IMR-90 (cell line): ENCODE measurements at regions not wholly inside any gene's neighbourhood (a gene's known extent, or its start where the extent isn't known, plus 50 kb on each side); places are given as distances from the start of the nearest gene placed in this dataset.

Experiments
- ATAC-seq: fragments of 200-7000 bp; cut with Tn5 transposase; 2 replicates; pipeline ENCODE4 v1.9.1; 2020; ENCODE audit warnings: low read depth, mild to moderate bottlenecking, moderate library complexity
- BruUV-seq: library from RNA; stranded (reverse); fragments of 400-500 nt; replicated peaks from 2 replicates; lab custom pipeline; 2021; lab: Mats Ljungman, UMichigan
- CTCF ChIA-PET: fragments of 300-600 bp; formaldehyde crosslinking; extraction: SDS; loops from one replicate; lab custom pipeline; 2021; ENCODE audit warnings: antibody characterized with exemption; lab: Yijun Ruan, JAX
- POLR2A ChIA-PET: fragments of 300-600 bp; sonication (Branson Sonifier 250); formaldehyde crosslinking; loops from one replicate; lab custom pipeline; 2022; ENCODE audit warnings: antibody characterized with exemption; ENCODE audit not compliant: unreplicated experiment; lab: Charles Lee
- DNase-seq: peaks from one replicate; pipeline ENCODE4 v3.0.0; 2013
- H2AFZ ChIP-seq: replicated peaks from 2 replicates; pipeline ENCODE3; 2013; ENCODE audit warnings: low read length, mild to moderate bottlenecking; ENCODE audit not compliant: poor library complexity
- H2AK5ac ChIP-seq: 2 replicates; pipeline ENCODE4 v1.6.1; 2013; ENCODE audit warnings: low read depth, low read length, inconsistent platforms
- H2AK9ac ChIP-seq: replicated peaks from 2 replicates; pipeline ENCODE3; 2013; ENCODE audit warnings: mild to moderate bottlenecking, low read depth, low read length, moderate library complexity; ENCODE audit not compliant: poor library complexity
- H2BK120ac ChIP-seq: 2 replicates; pipeline ENCODE4 v1.6.1; 2013; ENCODE audit warnings: low read depth, low read length, inconsistent platforms
- H2BK15ac ChIP-seq: 3 replicates; pipeline ENCODE4 v1.6.1; 2013; ENCODE audit warnings: low read depth, low read length, inconsistent platforms
- H2BK20ac ChIP-seq: 2 replicates; pipeline ENCODE4 v1.6.1; 2013; ENCODE audit warnings: low read depth, mild to moderate bottlenecking, inconsistent platforms, low read length, moderate library complexity
- H2BK5ac ChIP-seq: 2 replicates; pipeline ENCODE4 v1.6.1; 2013; ENCODE audit warnings: mild to moderate bottlenecking, low read depth, low read length, inconsistent platforms; ENCODE audit not compliant: poor library complexity, severe bottlenecking
- H3K14ac ChIP-seq: replicated peaks from 2 replicates; pipeline ENCODE4 v1.6.1; 2013; ENCODE audit warnings: low read depth, low read length, inconsistent platforms
- H3K18ac ChIP-seq: 2 replicates; pipeline ENCODE4 v1.6.1; 2013; ENCODE audit warnings: low read depth, low read length, control low read depth
- H3K23ac ChIP-seq: 2 replicates; pipeline ENCODE4 v1.6.1; 2013; ENCODE audit warnings: low read depth, low read length, inconsistent platforms
- H3K27ac ChIP-seq: 2 replicates; pipeline ENCODE4 v1.5.1; 2013; ENCODE audit warnings: mild to moderate bottlenecking, control low read depth, low read length; ENCODE audit not compliant: insufficient read depth
- H3K27me3 ChIP-seq: 2 replicates; pipeline ENCODE4 v1.6.1; 2013; ENCODE audit warnings: low read length; ENCODE audit not compliant: control insufficient read depth, insufficient read depth
- H3K36me3 ChIP-seq: 2 replicates; pipeline ENCODE4 v1.6.1; 2013; ENCODE audit warnings: low read length, mixed read lengths; ENCODE audit not compliant: control insufficient read depth, insufficient read depth
- H3K4ac ChIP-seq: 2 replicates; pipeline ENCODE4 v1.6.1; 2013; ENCODE audit warnings: low read depth, low read length, inconsistent platforms
- H3K4me1 ChIP-seq: 2 replicates; pipeline ENCODE4 v1.6.1; 2013; ENCODE audit warnings: low read length, mixed read lengths; ENCODE audit not compliant: control insufficient read depth, insufficient read depth
- H3K4me2 ChIP-seq: 2 replicates; pipeline ENCODE4 v1.6.1; 2013; ENCODE audit warnings: low read depth, mild to moderate bottlenecking, control low read depth, low read length, moderate library complexity
- H3K4me3 ChIP-seq: 2 replicates; pipeline ENCODE4 v1.5.1; 2013; ENCODE audit warnings: low read depth, mild to moderate bottlenecking, control low read depth, low read length, moderate library complexity; ENCODE audit not compliant: insufficient read depth
- H3K56ac ChIP-seq: 2 replicates; pipeline ENCODE4 v1.6.1; 2013; ENCODE audit warnings: low read length, inconsistent platforms; ENCODE audit not compliant: insufficient read depth; ENCODE audit errors: extremely low read depth
- H3K79me1 ChIP-seq, 2 experiments: 2 replicates each; pipeline ENCODE4 v1.6.1; 2013; ENCODE audit warnings: low read length in 2 of 2, inconsistent platforms in 1 of 2, low read depth in 1 of 2
- H3K9ac ChIP-seq: 2 replicates; pipeline ENCODE4 v1.6.1; 2013; ENCODE audit warnings: low read depth, low read length, control low read depth
- H3K9me1 ChIP-seq: 2 replicates; pipeline ENCODE4 v1.6.1; 2013; ENCODE audit warnings: low read length, inconsistent platforms; ENCODE audit not compliant: insufficient read depth
- H3K9me3 ChIP-seq: 2 replicates; pipeline ENCODE4 v1.6.1; 2013; ENCODE audit warnings: low read length; ENCODE audit not compliant: control insufficient read depth, insufficient read depth
- H4K20me1 ChIP-seq: 2 replicates; pipeline ENCODE4 v1.6.1; 2013; ENCODE audit warnings: low read length, inconsistent platforms; ENCODE audit not compliant: insufficient read depth
- H4K5ac ChIP-seq: 2 replicates; pipeline ENCODE4 v1.6.1; 2013; ENCODE audit warnings: mild to moderate bottlenecking, low read depth, low read length, control low read depth
- H4K8ac ChIP-seq, 2 experiments: 2 replicates each; pipeline ENCODE4 v1.6.1; 2013; ENCODE audit warnings: low read depth in 2 of 2, low read length in 2 of 2, control low read depth in 1 of 2, inconsistent platforms in 1 of 2
- H4K91ac ChIP-seq: 2 replicates; pipeline ENCODE4 v1.6.1; 2013; ENCODE audit warnings: low read depth, low read length, inconsistent platforms; ENCODE audit not compliant: insufficient read depth
- BHLHE40 ChIP-seq: fragments of 150-350 bp; IDR thresholded peaks from 2 replicates; pipeline ENCODE4 v1.6.1; 2016; ENCODE audit warnings: mild to moderate bottlenecking, low read depth, low read length
- POLR2A ChIP-seq: IDR thresholded peaks from 2 replicates; pipeline ENCODE4 v1.6.1; 2012; ENCODE audit warnings: mild to moderate bottlenecking, low read depth, low read length
- RFX5 ChIP-seq: IDR thresholded peaks from 2 replicates; pipeline ENCODE4 v1.8.0; 2012; ENCODE audit warnings: low read depth, mild to moderate bottlenecking, low read length, moderate library complexity
- WGBS, 2 experiments: methylation state at CpG; one replicate each; pipeline versions ENCODE4 v1.1.5 to v1.1.7; 2013; ENCODE audit warnings: missing lambda C conversion rate in 2 of 2; ENCODE audit not compliant: insufficient read length in 1 of 2; ENCODE audit errors: extremely low coverage in 2 of 2; 5-methylcytosine and 5-hydroxymethylcytosine counted together
- dilution Hi-C: fragments of 300-500 bp; cut with HindIII; formaldehyde crosslinking; loops from one replicate; pipeline ENCODE4 v1.14.3; 2018; ENCODE audit warnings: low sequenced_read_pairs; ENCODE audit not compliant: unreplicated experiment
- in situ Hi-C: fragments of 300-500 bp; cut with MboI; formaldehyde crosslinking; loops from 3 replicates; pipeline ENCODE4 v1.14.3; 2019; ENCODE audit warnings: low sequenced_read_pairs, inconsistent platforms, mixed read lengths
- intact Hi-C: fragments of 100-400 bp; cut with micrococcal nuclease; formaldehyde crosslinking; loops from 2 replicates; pipeline ENCODE4 v1.10.0; 2022
- TF ChIP-seq, protein P1 (sequence below): fragments of 150-350 bp; IDR thresholded peaks from 2 replicates; pipeline ENCODE4 v1.6.1; 2016; ENCODE audit warnings: low read depth, mild to moderate bottlenecking, low read length, moderate library complexity, borderline replicate concordance

DNA sequence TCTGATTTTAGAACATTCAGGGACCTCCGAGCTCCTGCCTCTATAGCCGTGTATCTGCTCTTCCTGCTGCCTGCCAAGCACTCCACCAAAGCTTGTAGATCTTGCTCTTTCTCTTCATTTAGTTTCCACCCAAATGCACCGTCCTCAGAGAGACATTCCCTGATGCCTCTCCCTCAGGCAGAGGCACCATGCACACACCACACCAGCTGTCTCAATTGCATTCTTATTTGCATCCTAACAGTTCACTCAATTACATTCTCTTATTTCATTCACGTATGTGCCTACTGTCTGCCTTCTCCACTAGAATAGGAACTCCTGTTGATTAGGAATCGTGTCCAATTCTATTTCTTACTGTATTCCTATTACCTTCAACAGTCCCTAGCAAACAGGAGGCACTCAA is 845.4 kb upstream of the TMEM132C start:
- H3K23ac ChIP-seq, result no peak overlapping the region
- H4K20me1 ChIP-seq, result no peaks in the 10 kb centered on the region
- H4K8ac ChIP-seq, result no peak overlapping the region
- no peak overlapping the region for H2BK5ac ChIP-seq
- H3K27me3 ChIP-seq, result no peaks in the 10 kb centered on the region
- 20% methylated on average over 3 of the region's 5 CpGs; no CpG with 5 or more reads in 1 of the 2 experiments for WGBS, 2 experiments
- no peaks in the 10 kb centered on the region for H3K79me1 ChIP-seq
- no peak overlapping the region for H2AK9ac ChIP-seq
- no peak overlapping the region for H3K56ac ChIP-seq
- H2BK15ac ChIP-seq, result no peak overlapping the region
- no peak overlapping the region for H3K18ac ChIP-seq
- no peaks in the 10 kb centered on the region for H3K9me1 ChIP-seq
- ATAC-seq (no peak), DNase-seq (no peak)
- H4K91ac ChIP-seq, result no peak overlapping the region
- dilution Hi-C loops, result no loop called here
- H2AK5ac ChIP-seq, result no peak overlapping the region
- no TSS peak for BruUV-seq
- no peaks in the 10 kb centered on the region for H3K36me3 ChIP-seq
- ChIA-PET POLR2A (no interaction called here), CTCF (no interaction called here)
- in situ Hi-C loops, result no loop called here
- H3K9me3 ChIP-seq, result peaks cover 11% of the 10 kb centered on the region
- H4K5ac ChIP-seq, result no peak overlapping the region
- H3K4me1 ChIP-seq, result no peaks in the 10 kb centered on the region
- no peak overlapping the region for H3K14ac ChIP-seq
- H2BK20ac ChIP-seq, result no peak overlapping the region
- H3K4ac ChIP-seq, result no peak overlapping the region
- TF ChIP-seq RFX5 (no peak), POLR2A (no peak), BHLHE40 (no peak)
- TF ChIP-seq, protein P1, sequence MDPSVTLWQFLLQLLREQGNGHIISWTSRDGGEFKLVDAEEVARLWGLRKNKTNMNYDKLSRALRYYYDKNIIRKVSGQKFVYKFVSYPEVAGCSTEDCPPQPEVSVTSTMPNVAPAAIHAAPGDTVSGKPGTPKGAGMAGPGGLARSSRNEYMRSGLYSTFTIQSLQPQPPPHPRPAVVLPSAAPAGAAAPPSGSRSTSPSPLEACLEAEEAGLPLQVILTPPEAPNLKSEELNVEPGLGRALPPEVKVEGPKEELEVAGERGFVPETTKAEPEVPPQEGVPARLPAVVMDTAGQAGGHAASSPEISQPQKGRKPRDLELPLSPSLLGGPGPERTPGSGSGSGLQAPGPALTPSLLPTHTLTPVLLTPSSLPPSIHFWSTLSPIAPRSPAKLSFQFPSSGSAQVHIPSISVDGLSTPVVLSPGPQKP, result no peak
- intact Hi-C loops, result no loop called here
- no peak overlapping the region for H3K9ac ChIP-seq
- H2BK120ac ChIP-seq, result no peak overlapping the region
- no peak overlapping the region for H3K4me3 ChIP-seq
- H2AFZ ChIP-seq, result no peak overlapping the region
- no peak overlapping the region for H3K4me2 ChIP-seq
- H3K27ac ChIP-seq, result no peak overlapping the region
